ENCODE measurements at regions not wholly inside any gene's neighbourhood (a gene's known extent, or its start where the extent isn't known, plus 50 kb on each side); places are given as distances from the start of the nearest gene placed in this dataset.

- Mint-ChIP-seq H3K9me3 (peaks cover 2% of the 10 kb centered on the region), H3K4me3 (no peak overlapping the region), H3K4me1 (no peaks in the 10 kb centered on the region), H3K27me3 (peaks cover 2% of the 10 kb centered on the region), H3K36me3 (no peaks in the 10 kb centered on the region), H3K27ac (no peak overlapping the region)
- DNase-seq (ENCODE audit: low spot score in 2 of 2) (no peak), ATAC-seq (ENCODE audit: low read depth) (no peak)
Measured at GRCh38 chr11:82676483-82677094, 57.1 kb downstream of the FAM181B start.

GRCh38 chr11:82675838-82676237 is 57.8 kb downstream of the FAM181B start:
- ATAC-seq (ENCODE audit: low read depth) (no peak), DNase-seq (ENCODE audit: low spot score in 2 of 2) (no peak)
- Mint-ChIP-seq H3K4me1 (no peaks in the 10 kb centered on the region), H3K27me3 (peaks cover 2% of the 10 kb centered on the region), H3K4me3 (no peak overlapping the region), H3K36me3 (no peaks in the 10 kb centered on the region), H3K9me3 (no peaks in the 10 kb centered on the region), H3K27ac (no peak overlapping the region)

DNA sequence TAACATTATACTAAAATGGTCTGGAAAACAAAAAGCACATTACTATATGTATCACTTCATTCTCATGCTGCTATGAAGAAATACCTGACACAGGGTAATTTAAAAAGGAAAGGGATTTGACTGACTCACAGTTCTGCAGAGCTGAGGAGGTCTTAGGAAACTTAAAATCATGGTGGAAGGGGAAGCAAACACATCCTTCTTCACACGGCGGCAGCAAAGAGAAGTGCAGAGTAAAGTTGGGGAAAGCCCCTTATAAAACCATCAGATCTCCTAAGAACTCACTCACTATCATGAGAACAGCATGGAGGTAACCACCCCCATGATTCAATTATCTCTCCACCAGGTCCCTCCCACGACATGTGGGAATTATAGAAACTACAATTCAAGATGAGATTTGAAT is 60.0 kb downstream of the FAM181B start:
- Mint-ChIP-seq H3K36me3 (no peaks in the 10 kb centered on the region), H3K4me1 (no peaks in the 10 kb centered on the region), H3K4me3 (no peak overlapping the region), H3K27ac (no peak overlapping the region), H3K9me3 (no peaks in the 10 kb centered on the region), H3K27me3 (peaks cover 2% of the 10 kb centered on the region)
- no peak for ATAC-seq (ENCODE audit: low read depth)
- DNase-seq (ENCODE audit: low spot score in 2 of 2): no peak

DNA sequence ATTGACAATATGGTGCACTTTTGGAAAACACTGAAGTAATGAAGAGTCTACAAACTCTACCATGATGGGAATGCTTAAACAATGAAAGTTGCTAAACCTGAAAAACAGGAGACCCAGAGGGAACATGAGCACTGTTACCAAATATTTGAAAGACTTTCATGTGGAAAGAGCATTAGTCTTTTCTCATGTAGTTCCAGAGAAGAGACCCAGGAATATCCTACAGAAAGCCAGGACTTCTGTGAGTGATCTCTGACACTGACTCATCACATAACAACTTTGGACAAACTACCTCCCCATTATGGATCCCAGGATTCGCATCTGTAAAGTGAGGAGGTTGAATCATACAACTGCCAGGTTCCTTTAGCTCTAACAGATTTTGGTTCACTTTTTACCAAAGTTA is 62.2 kb downstream of the FAM181B start:
- Mint-ChIP-seq H3K4me3 (no peak overlapping the region), H3K27me3 (peaks cover 2% of the 10 kb centered on the region), H3K27ac (no peak overlapping the region), H3K36me3 (no peaks in the 10 kb centered on the region), H3K4me1 (no peaks in the 10 kb centered on the region), H3K9me3 (no peaks in the 10 kb centered on the region)
- ATAC-seq (ENCODE audit: low read depth) (no peak), DNase-seq (ENCODE audit: low spot score in 2 of 2) (no peak)

- DNase-seq (ENCODE audit: low spot score in 2 of 2): no peak
- no peak for ATAC-seq (ENCODE audit: low read depth)
- Mint-ChIP-seq H3K9me3 (no peaks in the 10 kb centered on the region), H3K4me1 (no peaks in the 10 kb centered on the region), H3K4me3 (no peak overlapping the region), H3K27ac (no peak overlapping the region), H3K27me3 (no peaks in the 10 kb centered on the region), H3K36me3 (no peaks in the 10 kb centered on the region)
Measured at GRCh38 chr11:82663535-82663934, 70.1 kb downstream of the FAM181B start.

DNA sequence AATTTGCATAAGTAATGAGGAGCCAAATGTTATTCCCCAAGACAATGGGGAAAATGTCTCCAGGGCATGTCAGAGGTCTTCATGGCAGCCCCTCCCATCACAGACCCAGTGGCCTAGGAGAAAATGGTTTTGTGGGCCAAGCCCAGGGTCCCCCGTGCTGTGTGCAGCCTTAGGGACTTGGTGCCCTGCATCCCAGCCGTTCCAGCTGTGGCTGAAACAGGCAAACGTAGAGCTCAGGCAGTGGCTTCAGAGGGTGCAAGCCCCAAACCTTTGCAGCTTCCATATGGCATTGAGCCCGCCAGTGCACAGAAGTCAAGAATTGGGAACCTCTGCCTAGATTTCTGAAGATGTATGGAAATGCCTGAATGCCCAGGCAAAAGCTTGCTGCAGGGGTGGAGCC is 79.9 kb downstream of the FAM181B start:
- H3K27ac Mint-ChIP-seq: no peak overlapping the region
- H3K27me3 Mint-ChIP-seq: peaks cover 7% of the 10 kb centered on the region
- DNase-seq (ENCODE audit: low spot score in 2 of 2) (no peak), ATAC-seq (ENCODE audit: low read depth) (no peak)
- H3K36me3 Mint-ChIP-seq: peaks cover 1% of the 10 kb centered on the region
- peaks cover 1% of the 10 kb centered on the region for H3K9me3 Mint-ChIP-seq
- H3K4me1 Mint-ChIP-seq: no peaks in the 10 kb centered on the region
- no peak overlapping the region for H3K4me3 Mint-ChIP-seq

- no peaks in the 10 kb centered on the region for H3K9me3 Mint-ChIP-seq
- no peak for ATAC-seq (ENCODE audit: low read depth)
Measured at GRCh38 chr11:82639251-82639650, 94.4 kb downstream of the FAM181B start.

GRCh38 chr11:82636615-82637014 is 97.0 kb downstream of the FAM181B start:
- Mint-ChIP-seq H3K27ac (no peak overlapping the region), H3K9me3 (no peaks in the 10 kb centered on the region), H3K4me3 (no peak overlapping the region), H3K27me3 (peaks cover 4% of the 10 kb centered on the region), H3K36me3 (no peaks in the 10 kb centered on the region), H3K4me1 (no peaks in the 10 kb centered on the region)
- no peak for ATAC-seq (ENCODE audit: low read depth)
- DNase-seq (ENCODE audit: low spot score in 2 of 2): no peak

More at GRCh38 chr11:82639251-82639650, 94.4 kb downstream of the FAM181B start:
- Mint-ChIP-seq H3K4me3 (no peak overlapping the region), H3K27me3 (peaks cover 6% of the 10 kb centered on the region), H3K27ac (no peak overlapping the region), H3K36me3 (no peaks in the 10 kb centered on the region), H3K4me1 (no peaks in the 10 kb centered on the region)
- DNase-seq (ENCODE audit: low spot score in 2 of 2): no peak

DNA sequence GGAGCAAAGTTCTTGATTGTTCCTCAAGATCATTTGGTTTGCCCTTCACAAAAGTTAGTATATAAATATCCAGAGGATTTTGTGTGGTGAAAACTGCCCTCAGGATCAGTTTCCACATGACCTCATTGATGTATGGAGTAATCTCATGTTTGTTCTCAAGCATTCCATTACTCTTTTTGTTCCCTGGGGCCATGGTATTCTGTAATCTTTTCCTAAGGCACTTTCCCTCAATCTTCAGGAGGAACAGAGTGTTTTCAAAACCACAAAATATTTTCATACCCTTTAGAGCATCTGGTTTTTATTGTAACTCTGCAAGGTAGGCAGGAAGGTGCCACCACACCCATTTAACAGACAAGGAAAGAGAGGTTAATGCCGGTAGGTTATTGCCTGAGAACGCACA is 99.6 kb downstream of the FAM181B start:
- Mint-ChIP-seq H3K36me3 (no peaks in the 10 kb centered on the region), H3K27ac (no peak overlapping the region), H3K9me3 (peaks cover 1% of the 10 kb centered on the region), H3K27me3 (peaks cover 4% of the 10 kb centered on the region), H3K4me1 (no peaks in the 10 kb centered on the region), H3K4me3 (no peak overlapping the region)
- no peak for ATAC-seq (ENCODE audit: low read depth)
- DNase-seq (ENCODE audit: low spot score in 2 of 2): no peak

DNA sequence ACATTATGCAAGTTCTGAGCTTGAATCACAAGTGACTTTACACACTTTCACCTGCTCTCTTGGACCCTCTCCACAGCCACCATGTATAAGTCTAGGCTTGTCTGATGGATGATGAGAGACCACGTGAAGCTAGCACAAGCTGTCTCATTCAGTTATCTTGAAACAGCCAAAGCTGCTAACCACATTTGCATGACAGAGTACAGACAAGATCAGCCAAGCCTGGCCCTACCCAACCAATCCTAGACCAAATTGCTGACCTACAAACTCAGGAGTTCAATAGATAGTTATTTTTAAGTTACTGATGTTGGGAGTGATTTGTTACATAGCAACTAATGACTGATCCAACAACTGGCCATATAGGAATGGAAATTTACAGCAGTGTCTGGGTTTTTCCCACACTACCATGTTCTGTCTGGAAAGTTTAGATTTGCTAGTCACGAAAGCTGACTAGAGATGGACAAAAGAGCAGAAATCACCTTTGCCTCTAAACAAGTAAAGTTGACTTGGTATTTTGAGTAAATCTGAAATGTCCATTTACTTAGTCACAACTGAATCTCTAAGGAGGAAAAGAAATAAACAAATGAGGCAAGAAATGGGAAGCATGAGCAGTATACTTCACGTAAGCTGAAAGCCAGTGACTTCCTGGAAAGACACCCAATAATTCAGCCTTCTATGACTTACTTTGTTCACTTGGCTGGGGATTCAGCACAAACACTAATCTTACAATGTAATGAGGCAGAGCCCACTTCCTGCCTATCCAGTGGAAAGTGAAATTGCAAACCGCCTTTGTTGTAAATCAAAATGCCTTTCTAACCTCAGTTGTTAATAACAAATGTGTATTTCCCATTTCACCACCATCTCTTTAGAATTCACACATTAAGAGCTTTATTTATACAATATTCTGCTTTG is 101.7 kb downstream of the FAM181B start:
- no peak for ATAC-seq (ENCODE audit: low read depth)
- no peak overlapping the region for H3K4me3 Mint-ChIP-seq
- H3K9me3 Mint-ChIP-seq: peaks cover 3% of the 10 kb centered on the region
- no peaks in the 10 kb centered on the region for H3K36me3 Mint-ChIP-seq
- peaks cover 3% of the 10 kb centered on the region for H3K27me3 Mint-ChIP-seq
- H3K27ac Mint-ChIP-seq: no peak overlapping the region
- no peaks in the 10 kb centered on the region for H3K4me1 Mint-ChIP-seq
- DNase-seq (ENCODE audit: low spot score in 2 of 2): no peak

- ATAC-seq (ENCODE audit: low read depth): no peak
- H3K27me3 Mint-ChIP-seq: no peaks in the 10 kb centered on the region
- no peaks in the 10 kb centered on the region for H3K4me1 Mint-ChIP-seq
- H3K27ac Mint-ChIP-seq: no peak overlapping the region
- DNase-seq (ENCODE audit: low spot score in 2 of 2): no peak
- no peaks in the 10 kb centered on the region for H3K9me3 Mint-ChIP-seq
- no peaks in the 10 kb centered on the region for H3K36me3 Mint-ChIP-seq
- no peak overlapping the region for H3K4me3 Mint-ChIP-seq
Measured at GRCh38 chr11:82610671-82611070, 123.0 kb downstream of the FAM181B start.

DNA sequence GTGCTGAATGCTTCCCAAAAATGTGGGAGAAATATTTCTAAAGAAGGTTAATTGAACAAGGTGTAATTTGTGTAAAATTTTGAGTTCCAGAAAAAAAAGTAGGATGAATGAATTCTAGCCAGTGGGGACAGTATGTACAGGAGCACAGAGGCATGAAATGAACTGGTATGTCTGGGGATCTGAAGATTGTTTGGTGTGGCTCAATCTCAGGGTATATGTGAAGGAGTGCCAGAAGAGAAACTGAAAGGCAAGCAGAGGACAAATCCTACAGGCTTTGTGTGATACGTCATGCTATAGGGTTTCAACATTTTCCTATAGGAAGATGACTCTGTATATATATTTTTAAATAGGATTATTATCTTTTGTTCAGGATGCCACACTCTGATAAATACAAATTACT is 126.9 kb downstream of the FAM181B start:
- DNase-seq (ENCODE audit: low spot score in 2 of 2) (no peak), ATAC-seq (ENCODE audit: low read depth) (no peak)
- peaks cover 4% of the 10 kb centered on the region for H3K27me3 Mint-ChIP-seq
- no peaks in the 10 kb centered on the region for H3K9me3 Mint-ChIP-seq
- H3K27ac Mint-ChIP-seq: no peak overlapping the region
- H3K36me3 Mint-ChIP-seq: no peaks in the 10 kb centered on the region
- H3K4me1 Mint-ChIP-seq: no peaks in the 10 kb centered on the region
- H3K4me3 Mint-ChIP-seq: no peak overlapping the region

DNA sequence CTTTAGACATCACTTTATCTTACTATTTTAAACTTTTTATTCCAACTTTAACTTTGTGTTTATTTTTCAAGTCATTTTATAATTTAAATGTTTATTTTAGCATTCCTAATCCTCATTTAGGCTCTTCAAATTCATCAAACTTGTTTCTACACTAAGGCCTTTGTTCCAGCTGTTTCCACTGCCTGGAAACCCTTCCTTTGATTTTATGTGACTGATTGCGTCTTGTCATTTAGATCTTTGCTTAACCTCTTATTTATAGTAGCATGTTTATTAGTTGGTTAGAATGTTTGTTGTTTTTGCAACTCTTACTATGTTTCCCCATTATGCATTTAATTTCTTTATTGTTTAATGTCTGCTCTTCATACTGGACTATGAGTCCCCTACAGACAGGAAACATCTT is 132.0 kb downstream of the FAM181B start:
- no peak for ATAC-seq (ENCODE audit: low read depth)
- H3K27ac Mint-ChIP-seq: no peak overlapping the region
- H3K9me3 Mint-ChIP-seq: no peaks in the 10 kb centered on the region
- DNase-seq (ENCODE audit: low spot score in 2 of 2): no peak
- H3K27me3 Mint-ChIP-seq: peaks cover 4% of the 10 kb centered on the region
- H3K36me3 Mint-ChIP-seq: no peaks in the 10 kb centered on the region
- H3K4me1 Mint-ChIP-seq: no peaks in the 10 kb centered on the region
- no peak overlapping the region for H3K4me3 Mint-ChIP-seq

- DNase-seq (ENCODE audit: low spot score in 2 of 2) (no peak), ATAC-seq (ENCODE audit: low read depth) (no peak)
- Mint-ChIP-seq H3K4me1 (no peaks in the 10 kb centered on the region), H3K4me3 (no peak overlapping the region), H3K27ac (no peak overlapping the region), H3K27me3 (peaks cover 4% of the 10 kb centered on the region), H3K36me3 (no peaks in the 10 kb centered on the region), H3K9me3 (no peaks in the 10 kb centered on the region)
Measured at GRCh38 chr11:82599836-82600235, 133.8 kb downstream of the FAM181B start.

DNA sequence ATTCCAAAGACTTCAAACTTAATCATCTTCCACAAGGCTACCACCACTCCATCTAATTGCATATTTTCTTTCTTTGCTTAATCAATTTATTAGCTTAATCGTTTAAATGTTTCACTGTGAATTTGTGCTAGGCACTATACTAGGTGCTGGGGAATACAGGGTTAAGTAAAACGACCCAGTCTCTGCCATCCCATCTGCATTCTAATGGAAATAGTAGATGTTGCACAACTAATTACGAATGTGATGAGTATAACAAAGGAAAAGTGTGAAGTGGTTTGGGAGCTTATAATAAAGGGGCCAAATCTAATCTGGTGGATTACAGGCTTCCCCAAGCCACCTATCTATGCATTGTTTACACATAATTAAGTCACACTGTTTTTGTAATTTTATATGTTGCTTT is 147.1 kb downstream of the FAM181B start:
- H3K4me1 Mint-ChIP-seq: no peaks in the 10 kb centered on the region
- no peak for ATAC-seq (ENCODE audit: low read depth)
- no peak overlapping the region for H3K27ac Mint-ChIP-seq
- peaks cover 2% of the 10 kb centered on the region for H3K27me3 Mint-ChIP-seq
- H3K36me3 Mint-ChIP-seq: no peaks in the 10 kb centered on the region
- H3K4me3 Mint-ChIP-seq: no peak overlapping the region
- DNase-seq (ENCODE audit: low spot score in 2 of 2): no peak
- peaks cover 7% of the 10 kb centered on the region for H3K9me3 Mint-ChIP-seq
